ENCODE measurements at regions not wholly inside any gene's neighbourhood (a gene's known extent, or its start where the extent isn't known, plus 50 kb on each side); places are given as distances from the start of the nearest gene placed in this dataset.

DNA sequence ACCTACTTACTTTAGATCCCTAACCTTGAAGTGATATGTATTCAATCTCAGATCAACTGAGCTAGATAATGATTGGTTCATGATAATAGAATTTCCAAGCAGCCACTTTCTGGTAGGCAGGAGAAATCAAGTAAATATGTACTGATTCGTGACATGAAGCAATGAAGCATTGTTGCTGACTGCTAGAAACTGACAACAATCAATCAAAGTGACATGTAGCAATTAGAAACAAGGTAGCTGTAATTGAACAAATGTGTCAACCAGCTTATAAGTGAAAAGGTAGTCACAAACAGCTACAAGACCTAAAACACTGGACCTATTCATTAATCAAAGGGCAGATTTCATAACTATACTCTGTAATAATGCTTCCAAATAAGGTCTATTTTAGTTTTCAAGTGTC lies 62.4 kb downstream of the PABPC4L start:
- TF ChIP-seq, protein P1, sequence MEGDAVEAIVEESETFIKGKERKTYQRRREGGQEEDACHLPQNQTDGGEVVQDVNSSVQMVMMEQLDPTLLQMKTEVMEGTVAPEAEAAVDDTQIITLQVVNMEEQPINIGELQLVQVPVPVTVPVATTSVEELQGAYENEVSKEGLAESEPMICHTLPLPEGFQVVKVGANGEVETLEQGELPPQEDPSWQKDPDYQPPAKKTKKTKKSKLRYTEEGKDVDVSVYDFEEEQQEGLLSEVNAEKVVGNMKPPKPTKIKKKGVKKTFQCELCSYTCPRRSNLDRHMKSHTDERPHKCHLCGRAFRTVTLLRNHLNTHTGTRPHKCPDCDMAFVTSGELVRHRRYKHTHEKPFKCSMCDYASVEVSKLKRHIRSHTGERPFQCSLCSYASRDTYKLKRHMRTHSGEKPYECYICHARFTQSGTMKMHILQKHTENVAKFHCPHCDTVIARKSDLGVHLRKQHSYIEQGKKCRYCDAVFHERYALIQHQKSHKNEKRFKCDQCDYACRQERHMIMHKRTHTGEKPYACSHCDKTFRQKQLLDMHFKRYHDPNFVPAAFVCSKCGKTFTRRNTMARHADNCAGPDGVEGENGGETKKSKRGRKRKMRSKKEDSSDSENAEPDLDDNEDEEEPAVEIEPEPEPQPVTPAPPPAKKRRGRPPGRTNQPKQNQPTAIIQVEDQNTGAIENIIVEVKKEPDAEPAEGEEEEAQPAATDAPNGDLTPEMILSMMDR (IDR thresholded peaks at IDR 0.05; ENCODE audit: insufficient read depth, low read depth, low read length), result no peak
- TF ChIP-seq EZH2 (IDR thresholded peaks at IDR 0.05; ENCODE audit: insufficient read depth, low read length), result no peak
